ENCODE measurements at regions not wholly inside any gene's neighbourhood (a gene's known extent, or its start where the extent isn't known, plus 50 kb on each side); places are given as distances from the start of the nearest gene placed in this dataset.
"Not testable (repeated sequence)": the region's sequence is repeated elsewhere in the genome, so short reads cannot be mapped to it uniquely, and the experiment has no call there.

GRCh38 chr2:125593036-125593435 is 1062.9 kb upstream of the GYPC start:
- no peak for DNase-seq (ENCODE audit: low read depth in 3 of 3)

DNA sequence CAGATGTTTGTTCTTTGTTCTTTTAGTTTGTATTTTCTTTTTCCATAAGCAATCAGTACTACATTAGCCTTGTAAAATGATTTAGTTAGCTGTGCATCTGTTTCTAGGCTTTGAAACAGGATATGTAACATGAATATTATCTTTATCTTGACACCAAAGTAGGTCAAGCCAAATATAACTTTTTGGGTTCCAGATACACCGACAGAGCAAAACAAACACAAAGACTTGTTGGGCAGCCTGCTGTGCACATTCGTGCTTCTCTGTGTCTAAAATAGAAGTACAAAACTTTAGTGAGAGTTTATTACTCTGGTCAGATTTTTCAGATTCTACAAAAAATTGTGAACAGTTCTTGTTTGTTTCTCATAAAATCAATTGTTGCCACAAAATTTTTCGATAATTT is 1059.3 kb upstream of the GYPC start:
- no peak for DNase-seq (ENCODE audit: low read depth in 3 of 3)

DNA sequence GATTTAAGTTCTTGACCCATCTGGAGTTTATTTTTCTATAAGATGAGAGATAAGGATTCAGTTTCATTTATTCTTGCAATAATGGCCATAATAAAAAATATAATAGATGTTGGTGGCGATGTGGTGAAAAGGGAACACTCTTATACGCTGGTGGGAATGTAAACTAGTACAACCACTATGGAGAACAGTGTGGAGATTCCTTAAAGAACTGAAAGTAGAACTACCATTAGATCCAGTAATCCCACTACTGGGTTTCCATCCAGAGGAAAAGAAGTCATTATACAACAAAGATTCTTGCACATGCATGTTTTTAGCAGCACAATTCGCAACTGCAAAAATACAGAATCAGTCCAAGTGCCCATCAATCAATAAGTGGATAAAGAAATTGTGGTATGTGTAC is 1040.5 kb upstream of the GYPC start:
- no peak for DNase-seq (ENCODE audit: low read depth in 3 of 3)

GRCh38 chr2:125630377-125630776 is 1025.6 kb upstream of the GYPC start:
- DNase-seq (ENCODE audit: low read depth in 3 of 3), result no peak

- no peak for DNase-seq (ENCODE audit: low read depth in 3 of 3)
These were observed 1021.3 kb upstream of the GYPC start for GRCh38 chr2:125634662-125635061.

GRCh38 chr2:125638345-125638744 is 1017.6 kb upstream of the GYPC start:
- DNase-seq (ENCODE audit: low read depth in 3 of 3), result no peak

GRCh38 chr2:125642032-125642431 is 1013.9 kb upstream of the GYPC start:
- no peak for DNase-seq (ENCODE audit: low read depth in 3 of 3)

DNA sequence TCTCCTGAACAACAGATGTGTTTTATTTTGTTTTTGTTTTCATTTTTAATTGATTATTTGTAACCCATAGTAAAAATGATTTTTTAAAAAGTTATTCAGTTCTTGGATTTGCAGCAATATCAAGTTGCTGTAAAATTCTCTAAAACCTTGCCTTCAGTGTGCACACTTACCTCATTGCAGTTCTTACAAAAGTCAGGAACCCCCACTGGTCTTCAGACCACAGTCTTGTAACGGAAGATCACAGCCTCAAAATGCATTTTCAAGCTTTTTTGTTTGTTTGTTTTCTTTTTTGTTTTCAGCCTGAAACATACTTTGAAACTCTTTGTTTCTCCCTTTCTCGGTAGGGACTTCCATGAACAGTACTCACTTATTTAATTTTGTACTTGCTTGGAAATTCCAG is 1012.8 kb upstream of the GYPC start:
- DNase-seq (ENCODE audit: low read depth in 3 of 3), result no peak

GRCh38 chr2:125643585-125643984 is 1012.4 kb upstream of the GYPC start:
- DNase-seq (ENCODE audit: low read depth in 3 of 3), result no peak

GRCh38 chr2:125644257-125644656 is 1011.7 kb upstream of the GYPC start:
- DNase-seq (ENCODE audit: low read depth in 3 of 3), result no peak

DNA sequence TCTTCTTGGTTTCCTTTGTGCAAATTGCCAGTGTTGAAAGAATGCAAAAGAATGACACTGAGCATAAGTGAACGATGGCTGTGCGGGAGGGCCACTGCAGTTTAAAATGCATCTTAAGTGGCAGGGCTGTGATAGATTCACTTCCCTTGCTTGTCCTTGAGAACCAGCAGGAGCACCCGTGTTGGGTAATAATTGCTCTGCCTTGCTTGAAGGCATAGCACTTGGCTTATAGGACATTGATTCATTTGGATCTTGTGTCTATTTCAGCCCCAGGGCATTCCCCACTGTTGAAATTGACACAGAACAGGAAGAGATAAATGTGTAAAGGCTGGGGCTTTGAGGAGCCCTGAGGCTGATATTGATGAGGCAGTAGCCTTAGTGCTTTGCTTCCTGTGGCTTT is 1003.7 kb upstream of the GYPC start:
- no peak for DNase-seq (ENCODE audit: low read depth in 3 of 3)

DNA sequence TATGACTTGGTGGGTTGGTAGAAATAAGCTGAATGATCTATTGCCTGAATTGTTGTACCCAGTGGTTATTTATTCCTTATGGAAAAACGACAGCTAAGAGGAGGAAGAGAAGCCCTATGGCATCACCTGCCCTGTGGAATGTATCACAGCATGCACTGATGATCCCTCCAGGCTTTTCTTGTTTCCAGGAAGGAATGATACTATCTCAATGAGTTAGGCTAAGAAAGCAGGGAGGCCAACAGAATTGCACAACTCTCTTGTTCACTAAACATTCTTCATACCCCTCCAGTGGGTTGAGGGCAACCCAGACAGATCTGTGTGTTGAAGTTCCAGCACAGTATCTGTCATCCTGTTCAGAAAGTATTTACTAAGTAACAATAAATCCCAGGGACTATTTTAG is 1001.7 kb upstream of the GYPC start:
- DNase-seq (ENCODE audit: low read depth in 3 of 3), result no peak

GRCh38 chr2:125656190-125656589 is 999.8 kb upstream of the GYPC start:
- no peak for DNase-seq (ENCODE audit: low read depth in 3 of 3)

DNA sequence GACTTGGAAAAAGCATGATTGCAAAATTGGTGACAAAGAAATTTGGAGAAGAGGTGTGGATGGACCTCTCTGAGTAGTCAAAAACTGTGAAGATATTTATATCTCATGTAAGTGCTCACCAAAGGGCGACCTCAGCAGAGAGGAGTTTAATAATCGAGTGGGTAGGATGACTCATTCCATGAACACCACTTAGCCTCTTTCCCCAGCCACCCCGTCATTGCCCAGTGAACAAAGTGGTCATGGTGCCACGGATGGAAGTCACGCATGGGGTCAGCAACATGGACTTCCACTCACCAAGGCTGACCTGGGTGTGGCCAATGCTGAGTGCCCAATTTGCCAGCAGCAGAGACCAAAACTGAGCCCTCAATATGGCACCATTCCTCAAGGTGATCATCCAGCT is 997.4 kb upstream of the GYPC start:
- no peak for DNase-seq (ENCODE audit: low read depth in 3 of 3)

DNA sequence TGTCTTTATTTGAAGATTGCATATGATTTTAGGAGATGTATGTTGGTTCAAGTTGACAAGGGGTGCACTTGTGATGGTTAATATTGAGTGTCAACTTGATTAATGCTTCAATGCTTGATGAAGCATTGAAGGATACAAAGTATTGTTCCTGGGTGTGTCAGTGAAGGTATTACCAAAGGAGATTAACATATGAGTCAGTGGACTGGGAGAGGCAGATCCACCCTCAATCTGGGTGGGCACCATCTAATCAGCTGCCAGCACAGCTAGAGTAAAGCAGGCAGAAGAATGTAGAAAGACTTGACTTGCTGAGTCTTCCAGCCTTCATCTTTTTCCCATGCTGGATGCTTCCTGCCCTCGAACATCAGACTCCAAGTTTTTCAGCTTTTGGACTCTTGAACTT is 995.6 kb upstream of the GYPC start:
- DNase-seq (ENCODE audit: low read depth in 3 of 3), result not testable (repeated sequence)

DNA sequence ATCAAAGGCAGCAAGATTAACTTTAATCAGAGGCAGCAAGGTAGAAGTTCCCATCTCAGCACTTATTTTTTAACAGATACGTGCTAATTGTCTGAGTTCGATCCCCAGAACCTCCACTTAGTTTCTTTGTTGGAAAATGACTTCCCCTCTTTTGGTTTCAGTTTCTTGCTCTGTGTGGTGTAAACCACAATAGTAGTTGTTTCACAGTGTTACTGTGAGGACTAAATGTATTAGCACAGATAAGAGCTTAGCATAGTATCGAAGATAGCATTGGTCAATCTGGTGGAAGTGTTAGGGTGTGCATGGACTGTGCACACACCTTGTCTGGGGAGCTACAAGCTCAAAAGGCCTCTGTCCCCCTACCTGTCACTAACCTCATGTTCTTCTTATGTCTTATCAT is 988.3 kb upstream of the GYPC start:
- no peak for DNase-seq (ENCODE audit: low read depth in 3 of 3)

GRCh38 chr2:125679903-125680302 is 976.1 kb upstream of the GYPC start:
- no peak for DNase-seq (ENCODE audit: low read depth in 3 of 3)

DNA sequence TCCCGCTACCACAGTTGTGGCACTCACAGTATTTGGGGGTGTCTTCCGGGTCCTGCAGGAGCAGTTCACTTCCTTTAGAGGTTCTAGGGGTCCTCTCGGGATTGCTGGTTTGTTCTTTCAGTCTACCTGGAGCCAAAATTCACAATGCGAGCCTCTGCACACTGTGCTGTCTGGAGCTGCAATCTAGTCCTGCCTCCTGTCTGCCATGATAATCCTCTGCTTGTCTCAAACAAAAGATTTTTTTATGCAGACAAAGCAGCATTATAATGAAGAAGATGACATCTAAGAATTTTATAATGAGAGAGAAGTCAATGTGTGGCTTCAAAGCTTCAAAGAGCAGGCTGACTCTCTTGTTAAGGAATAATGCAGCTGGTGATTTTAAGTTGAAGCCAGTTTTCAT is 975.1 kb upstream of the GYPC start:
- no peak for DNase-seq (ENCODE audit: low read depth in 3 of 3)

- DNase-seq (ENCODE audit: low read depth in 3 of 3), result no peak
These were observed 974.4 kb upstream of the GYPC start for GRCh38 chr2:125681576-125681975.

- DNase-seq (ENCODE audit: low read depth in 3 of 3), result no peak
These were observed 973.8 kb upstream of the GYPC start for GRCh38 chr2:125681976-125682805.

- DNase-seq (ENCODE audit: low read depth in 3 of 3), result no peak
These were observed 971.7 kb upstream of the GYPC start for GRCh38 chr2:125684256-125684655.

DNA sequence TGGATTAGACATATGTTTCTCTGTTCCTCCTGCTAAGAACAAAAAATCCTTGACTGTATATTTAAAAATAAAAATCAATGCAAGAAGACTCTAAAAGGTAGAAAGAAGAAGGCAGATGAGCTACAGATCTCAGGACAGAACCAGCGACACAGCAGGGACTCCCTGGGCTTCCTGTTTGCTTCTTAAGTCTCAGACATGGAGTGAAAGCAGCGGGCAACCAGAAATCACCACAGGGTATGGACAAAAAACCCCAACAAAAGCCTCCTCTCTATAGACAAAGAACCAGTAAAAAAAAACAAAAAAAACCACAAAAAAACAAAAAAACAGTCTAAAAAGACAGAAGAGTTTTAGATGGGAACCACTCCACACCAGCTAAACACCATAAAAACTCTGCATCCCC is 971.0 kb upstream of the GYPC start:
- DNase-seq (ENCODE audit: low read depth in 3 of 3), result no peak

DNA sequence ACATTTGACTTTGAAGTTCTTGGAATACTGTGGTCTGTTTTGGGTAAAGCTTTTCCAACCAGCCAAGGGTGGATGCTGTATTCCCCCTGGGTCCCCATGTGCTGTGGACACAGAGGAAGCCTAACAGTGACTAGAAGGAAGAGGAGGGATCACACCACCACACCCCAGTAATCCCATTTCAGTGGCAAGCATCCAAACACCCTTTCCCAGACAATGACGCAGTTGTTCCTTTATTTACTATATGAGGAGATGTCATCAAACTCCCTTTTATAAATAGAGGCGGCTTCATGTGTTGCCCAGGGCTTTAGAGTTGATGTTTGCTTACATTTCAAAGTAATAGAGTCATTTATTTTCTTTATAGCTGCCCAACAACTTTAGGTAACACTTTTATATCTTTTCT is 959.4 kb upstream of the GYPC start:
- DNase-seq (ENCODE audit: low read depth in 3 of 3), result no peak

DNA sequence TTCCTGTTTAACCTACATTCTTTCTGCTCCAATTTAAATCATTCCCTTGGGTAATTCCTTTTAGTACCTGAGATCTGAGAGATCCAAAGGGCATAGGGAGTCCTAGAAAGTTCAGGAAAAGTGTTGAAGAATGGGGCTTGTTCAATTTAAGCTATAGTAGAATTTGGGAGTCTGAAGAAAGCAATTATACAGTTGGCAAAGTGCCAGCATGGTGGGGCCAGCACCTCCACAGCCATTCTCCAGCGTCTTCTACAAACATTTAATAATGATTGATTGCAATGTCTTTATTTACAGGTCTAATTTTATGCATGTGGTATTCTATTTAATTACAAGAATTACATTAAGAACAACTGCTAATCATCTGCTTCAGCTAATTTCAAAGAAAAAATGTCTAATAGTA is 957.7 kb upstream of the GYPC start:
- DNase-seq (ENCODE audit: low read depth in 3 of 3), result no peak
